ENCODE measurements at regions not wholly inside any gene's neighbourhood (a gene's known extent, or its start where the extent isn't known, plus 50 kb on each side); places are given as distances from the start of the nearest gene placed in this dataset.

DNA sequence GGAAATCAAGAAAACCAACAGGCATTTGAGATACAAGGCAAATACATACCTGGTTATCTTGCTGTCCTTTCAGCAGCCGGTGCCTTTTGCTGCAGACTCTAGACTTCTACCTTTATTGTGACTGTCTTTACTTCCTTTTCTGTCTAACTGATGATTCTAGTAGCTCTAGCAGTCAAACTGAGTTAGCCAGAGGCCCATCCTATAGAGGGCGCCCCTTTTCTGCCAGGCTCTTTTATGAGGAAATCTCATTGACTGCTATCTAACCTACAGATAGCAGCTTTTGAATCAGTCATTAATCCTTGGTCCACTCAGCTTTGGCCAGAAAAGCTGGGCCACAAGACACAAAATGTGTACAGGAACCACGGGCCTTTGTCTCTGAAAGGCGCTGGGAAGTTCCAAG lies 87.5 kb upstream of the WSB1 start:
- TF ChIP-seq, protein P1, sequence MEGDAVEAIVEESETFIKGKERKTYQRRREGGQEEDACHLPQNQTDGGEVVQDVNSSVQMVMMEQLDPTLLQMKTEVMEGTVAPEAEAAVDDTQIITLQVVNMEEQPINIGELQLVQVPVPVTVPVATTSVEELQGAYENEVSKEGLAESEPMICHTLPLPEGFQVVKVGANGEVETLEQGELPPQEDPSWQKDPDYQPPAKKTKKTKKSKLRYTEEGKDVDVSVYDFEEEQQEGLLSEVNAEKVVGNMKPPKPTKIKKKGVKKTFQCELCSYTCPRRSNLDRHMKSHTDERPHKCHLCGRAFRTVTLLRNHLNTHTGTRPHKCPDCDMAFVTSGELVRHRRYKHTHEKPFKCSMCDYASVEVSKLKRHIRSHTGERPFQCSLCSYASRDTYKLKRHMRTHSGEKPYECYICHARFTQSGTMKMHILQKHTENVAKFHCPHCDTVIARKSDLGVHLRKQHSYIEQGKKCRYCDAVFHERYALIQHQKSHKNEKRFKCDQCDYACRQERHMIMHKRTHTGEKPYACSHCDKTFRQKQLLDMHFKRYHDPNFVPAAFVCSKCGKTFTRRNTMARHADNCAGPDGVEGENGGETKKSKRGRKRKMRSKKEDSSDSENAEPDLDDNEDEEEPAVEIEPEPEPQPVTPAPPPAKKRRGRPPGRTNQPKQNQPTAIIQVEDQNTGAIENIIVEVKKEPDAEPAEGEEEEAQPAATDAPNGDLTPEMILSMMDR (IDR thresholded peaks at IDR 0.05; ENCODE audit: insufficient read depth, low read length): peak; percentile 7
- no peak for TF ChIP-seq GABPA (IDR thresholded peaks at IDR 0.05; ENCODE audit: low read depth)
- TF ChIP-seq POLR2AphosphoS5 (IDR thresholded peaks at IDR 0.05; ENCODE audit: low read depth): no peak
- no peak for TF ChIP-seq SPI1 (IDR thresholded peaks at IDR 0.05; ENCODE audit: borderline replicate concordance, low read depth)
